Gastroesophageal sphincter (tissue), 3 donors: ENCODE measurements at regions not wholly inside any gene's neighbourhood (a gene's known extent, or its start where the extent isn't known, plus 50 kb on each side); places are given as distances from the start of the nearest gene placed in this dataset.

Experiments used
- CTCF ChIP-seq, 4 experiments: fragments of 200-600 bp in 2 of 4; fragments of 450-650 bp in 2 of 4; sonication (generic) in 1 of 4; IDR thresholded peaks; one replicate each; pipeline ENCODE4 v1.5.1; 2017 to 2019; ENCODE audit warnings: antibody characterized with exemption in 4 of 4, mild to moderate bottlenecking in 2 of 4, moderate library complexity in 2 of 4
- POLR2AphosphoS5 ChIP-seq: sonication (generic); formaldehyde crosslinking; IDR thresholded peaks from one replicate; pipeline ENCODE4 v1.6.1; 2017; ENCODE audit warnings: antibody characterized with exemption

DNA sequence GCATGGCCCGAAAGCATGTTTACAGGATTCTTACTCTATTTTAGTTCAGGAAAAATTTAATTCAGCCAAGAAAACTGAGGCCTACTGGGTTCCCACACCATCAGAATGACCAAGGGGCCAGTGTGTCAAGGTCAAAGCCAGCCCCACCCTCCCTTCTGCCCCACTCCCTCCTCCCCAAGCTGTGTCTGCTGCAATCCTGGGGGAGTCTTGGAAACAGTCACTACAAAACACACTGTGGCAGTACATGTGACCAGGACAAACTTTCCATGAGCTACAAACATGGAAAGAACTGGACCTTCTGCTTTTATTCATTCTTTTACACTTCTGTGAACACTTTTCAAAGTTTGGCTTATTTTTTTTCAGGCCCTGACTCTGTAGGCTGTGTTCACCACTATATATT is 1228.8 kb upstream of the TMEM132C start:
- no peak for TF ChIP-seq POLR2AphosphoS5
- no peak for TF ChIP-seq CTCF (IDR thresholded peaks at IDR 0.05)
